ENCODE measurements at regions not wholly inside any gene's neighbourhood (a gene's known extent, or its start where the extent isn't known, plus 50 kb on each side); places are given as distances from the start of the nearest gene placed in this dataset.

GRCh38 chr2:16429431-16430145, 236.0 kb downstream of the CYRIA start:
- TF ChIP-seq CTCF (IDR thresholded peaks at IDR 0.05), result no peak
- TF ChIP-seq EP300 (IDR thresholded peaks at IDR 0.05), result no peak
- no peak for TF ChIP-seq POLR2AphosphoS5 (IDR thresholded peaks at IDR 0.05)

Data from sigmoid colon (tissue), 4 donors.